ENCODE measurements at regions not wholly inside any gene's neighbourhood (a gene's known extent, or its start where the extent isn't known, plus 50 kb on each side); places are given as distances from the start of the nearest gene placed in this dataset.

DNA sequence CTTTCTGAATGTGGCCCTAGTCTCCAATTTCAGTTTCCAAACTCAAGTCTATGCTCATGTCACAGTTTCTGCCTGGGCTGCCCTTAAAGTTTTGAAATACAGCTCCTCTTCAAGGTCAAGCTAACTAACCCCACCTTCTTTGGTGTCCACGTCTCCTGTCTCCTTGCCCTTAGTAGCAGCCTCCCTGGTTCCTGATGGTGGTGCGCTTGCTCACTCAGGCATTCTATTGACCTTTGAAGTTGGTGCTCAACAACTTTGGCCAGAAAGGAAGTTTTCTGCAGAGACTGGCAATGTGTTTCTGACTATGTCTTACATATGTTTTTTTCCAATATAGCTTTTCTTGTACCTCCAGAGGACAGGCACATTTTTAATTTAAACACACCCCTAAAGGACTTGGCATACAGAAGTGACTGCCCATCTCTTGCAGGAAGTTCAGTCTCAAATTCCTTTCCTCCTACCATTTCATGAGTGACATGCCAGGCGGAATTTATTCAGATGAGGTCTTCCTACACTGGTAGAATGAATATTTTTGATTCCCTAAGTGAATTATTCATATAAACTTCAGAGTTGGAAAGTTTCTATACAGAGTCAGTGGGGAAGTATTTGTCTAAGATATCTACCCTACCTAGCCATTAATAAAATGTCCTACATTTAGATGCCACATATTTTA is 364.3 kb upstream of the USP24 start:
- TF ChIP-seq POLR2A (IDR thresholded peaks at IDR 0.05): no peak
- no peak for TF ChIP-seq CTCF (IDR thresholded peaks at IDR 0.05 in 8 of 11, conservative IDR thresholded peaks at IDR 0.05 in 3 of 11)
- no peak for TF ChIP-seq POLR2AphosphoS5 (IDR thresholded peaks at IDR 0.05)
